GM23248 (cell line): ENCODE measurements at regions not wholly inside any gene's neighbourhood (a gene's known extent, or its start where the extent isn't known, plus 50 kb on each side); places are given as distances from the start of the nearest gene placed in this dataset.

Experiments
- DNase-seq: peaks from one replicate; pipeline ENCODE4 v3.0.0-alpha.2; 2015
- H2AFZ ChIP-seq: fragments of 200-600 bp; sonication (generic); 2 replicates; pipeline ENCODE4 v1.6.1; 2016; ENCODE audit warnings: antibody characterized with exemption
- H3F3A ChIP-seq: fragments of 200-600 bp; sonication (generic); 2 replicates; pipeline ENCODE4 v1.6.1; 2016; ENCODE audit warnings: mild to moderate bottlenecking, antibody characterized with exemption, mixed run types; ENCODE audit not compliant: insufficient read depth
- H3K27ac ChIP-seq: fragments of 200-600 bp; sonication (generic); 2 replicates; pipeline ENCODE4 v1.5.1; 2016; ENCODE audit warnings: mild to moderate bottlenecking
- H3K27me3 ChIP-seq: fragments of 200-600 bp; sonication (generic); replicated peaks from 2 replicates; pipeline ENCODE4 v1.6.1; 2016; ENCODE audit warnings: mild to moderate bottlenecking; ENCODE audit not compliant: insufficient read depth
- H3K36me3 ChIP-seq: fragments of 200-600 bp; sonication (generic); 2 replicates; pipeline ENCODE4 v1.6.1; 2016; ENCODE audit warnings: low read depth, mild to moderate bottlenecking
- H3K4me1 ChIP-seq: fragments of 200-600 bp; sonication (generic); 2 replicates; pipeline ENCODE4 v1.6.1; 2016; ENCODE audit warnings: mild to moderate bottlenecking; ENCODE audit not compliant: insufficient read depth
- H3K4me2 ChIP-seq: fragments of 200-600 bp; sonication (generic); one replicate; pipeline ENCODE4 v1.6.1; 2016; ENCODE audit warnings: mild to moderate bottlenecking; ENCODE audit not compliant: unreplicated experiment
- H3K4me3 ChIP-seq: fragments of 200-600 bp; sonication (generic); 2 replicates; pipeline ENCODE4 v1.5.1; 2016; ENCODE audit warnings: mild to moderate bottlenecking
- H3K79me2 ChIP-seq: fragments of 200-600 bp; sonication (generic); 2 replicates; pipeline ENCODE4 v1.6.1; 2016; ENCODE audit warnings: mild to moderate bottlenecking; ENCODE audit not compliant: insufficient read depth
- H3K9ac ChIP-seq: fragments of 200-600 bp; sonication (generic); 2 replicates; pipeline ENCODE4 v1.6.1; 2016; ENCODE audit warnings: mild to moderate bottlenecking
- H3K9me2 ChIP-seq: fragments of 200-600 bp; sonication (generic); 2 replicates; pipeline ENCODE4 v1.6.1; 2016; ENCODE audit warnings: mixed run types, mild to moderate bottlenecking, moderate library complexity; ENCODE audit not compliant: insufficient read depth
- H3K9me3 ChIP-seq: fragments of 200-600 bp; sonication (generic); one replicate; pipeline ENCODE4 v1.6.1; 2017; ENCODE audit warnings: low read depth
- H4K20me1 ChIP-seq: fragments of 200-600 bp; sonication (generic); 2 replicates; pipeline ENCODE4 v1.6.0; 2016; ENCODE audit not compliant: insufficient read depth
- EZH2 ChIP-seq: fragments of 200-600 bp; sonication (generic); IDR thresholded peaks from 2 replicates; pipeline ENCODE4 v1.6.1; 2018; ENCODE audit warnings: antibody characterized with exemption, mild to moderate bottlenecking; ENCODE audit not compliant: insufficient read depth, poor library complexity, severe bottlenecking
- EZH2phosphoT487 ChIP-seq: fragments of 200-600 bp; sonication (generic); IDR thresholded peaks from 2 replicates; pipeline ENCODE4 v1.6.1; 2018; ENCODE audit warnings: antibody characterized with exemption, moderate library complexity, mild to moderate bottlenecking, low read depth; ENCODE audit not compliant: insufficient read depth
- WGBS, 2 experiments: methylation state at CpG; one replicate each; pipeline ENCODE4 v1.1.6; 2015 to 2017; ENCODE audit warnings: low lambda C conversion rate in 2 of 2, low coverage in 1 of 2; ENCODE audit errors: missing lambda C conversion rate in 2 of 2; 5-methylcytosine and 5-hydroxymethylcytosine counted together
- in situ Hi-C: fragments of 300-500 bp; cut with MboI; formaldehyde crosslinking; loops from 2 replicates; pipeline ENCODE4 v1.15.0; 2020

- H3K9ac ChIP-seq = no peak overlapping the region
- H3K4me3 ChIP-seq = no peak overlapping the region
- no peak overlapping the region for H2AFZ ChIP-seq
- no peaks in the 10 kb centered on the region for H3K79me2 ChIP-seq
- no peaks in the 10 kb centered on the region for H3K9me3 ChIP-seq
- H3F3A ChIP-seq = no peaks in the 10 kb centered on the region
- H4K20me1 ChIP-seq = no peaks in the 10 kb centered on the region
- no peaks in the 10 kb centered on the region for H3K36me3 ChIP-seq
- H3K27me3 ChIP-seq = no peaks in the 10 kb centered on the region
- no peak for DNase-seq
- H3K27ac ChIP-seq = no peak overlapping the region
- 9 to 13% methylated on average over 3 of the region's 3 CpGs for WGBS, 2 experiments
- TF ChIP-seq EZH2 (no peak), EZH2phosphoT487 (no peak)
- no peaks in the 10 kb centered on the region for H3K9me2 ChIP-seq
- in situ Hi-C loops = no loop called here
- H3K4me2 ChIP-seq = no peak overlapping the region
- H3K4me1 ChIP-seq = no peaks in the 10 kb centered on the region
Observed at GRCh38 chr1:239301251-239301650, 85.1 kb upstream of the CHRM3 start.

GRCh38 chr1:239297910-239298309, 88.5 kb upstream of the CHRM3 start:
- Histone ChIP-seq H3K79me2 (no peaks in the 10 kb centered on the region), H3K4me3 (no peak overlapping the region), H3K9me2 (no peaks in the 10 kb centered on the region), H3K4me2 (no peak overlapping the region), H3K27ac (no peak overlapping the region), H3K9ac (no peak overlapping the region), H3F3A (no peaks in the 10 kb centered on the region), H3K4me1 (no peaks in the 10 kb centered on the region), H3K27me3 (no peaks in the 10 kb centered on the region), H4K20me1 (no peaks in the 10 kb centered on the region), H3K36me3 (no peaks in the 10 kb centered on the region), H2AFZ (no peak overlapping the region), H3K9me3 (no peaks in the 10 kb centered on the region)
- in situ Hi-C loops = no loop called here
- no peak for TF ChIP-seq EZH2phosphoT487
- TF ChIP-seq EZH2 = no peak
- no peak for DNase-seq
- WGBS, 2 experiments = 43 to 45% methylated on average over 7 of the region's 7 CpGs

DNA sequence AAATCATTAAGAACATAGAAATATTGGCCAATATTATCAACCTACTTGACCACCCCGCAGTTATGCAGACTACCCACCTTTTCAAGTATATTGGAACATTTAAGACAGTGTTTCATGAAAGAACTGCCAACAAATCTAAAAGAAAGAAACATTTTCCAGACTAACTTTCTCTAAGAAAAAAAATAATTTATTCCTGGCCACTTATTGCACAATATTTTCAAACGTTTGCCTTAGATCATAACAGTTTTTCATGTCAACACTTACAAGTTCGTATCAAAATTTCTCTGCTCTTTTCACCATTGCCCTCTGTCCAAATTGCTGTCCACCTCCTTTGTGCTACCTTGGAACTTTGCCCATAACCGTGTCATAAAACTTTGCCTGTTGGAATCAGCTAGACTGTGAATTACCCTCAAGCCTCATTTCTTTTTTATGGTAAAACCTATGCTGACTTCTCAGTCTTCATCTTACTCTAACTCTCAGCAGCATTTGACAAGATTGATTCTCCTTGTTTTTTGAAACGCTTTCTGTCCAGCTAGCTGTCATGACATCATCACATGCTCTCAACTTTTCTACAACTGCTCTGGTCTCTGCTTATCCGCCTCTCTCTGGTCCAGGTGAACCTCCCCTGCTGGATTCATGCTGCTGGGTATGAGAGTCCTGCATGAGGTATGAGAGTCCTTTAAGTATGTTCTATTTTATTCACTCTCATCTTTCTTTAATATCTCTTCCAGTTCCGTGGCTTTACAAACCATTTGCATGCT, 92.8 kb upstream of the CHRM3 start:
- Histone ChIP-seq H3K9me3 (no peaks in the 10 kb centered on the region), H3K4me2 (no peak overlapping the region), H2AFZ (no peak overlapping the region), H3K9ac (no peak overlapping the region), H3K36me3 (no peaks in the 10 kb centered on the region), H3K9me2 (no peaks in the 10 kb centered on the region), H3K27me3 (no peaks in the 10 kb centered on the region), H3K79me2 (no peaks in the 10 kb centered on the region), H4K20me1 (no peaks in the 10 kb centered on the region), H3K4me1 (no peaks in the 10 kb centered on the region), H3K4me3 (no peak overlapping the region), H3K27ac (no peak overlapping the region), H3F3A (no peaks in the 10 kb centered on the region)
- in situ Hi-C loops = no loop called here
- no peak for TF ChIP-seq EZH2
- TF ChIP-seq EZH2phosphoT487 = no peak
- WGBS, 2 experiments = 9 to 10% methylated on average over 7 of the region's 7 CpGs
- DNase-seq = no peak

DNA sequence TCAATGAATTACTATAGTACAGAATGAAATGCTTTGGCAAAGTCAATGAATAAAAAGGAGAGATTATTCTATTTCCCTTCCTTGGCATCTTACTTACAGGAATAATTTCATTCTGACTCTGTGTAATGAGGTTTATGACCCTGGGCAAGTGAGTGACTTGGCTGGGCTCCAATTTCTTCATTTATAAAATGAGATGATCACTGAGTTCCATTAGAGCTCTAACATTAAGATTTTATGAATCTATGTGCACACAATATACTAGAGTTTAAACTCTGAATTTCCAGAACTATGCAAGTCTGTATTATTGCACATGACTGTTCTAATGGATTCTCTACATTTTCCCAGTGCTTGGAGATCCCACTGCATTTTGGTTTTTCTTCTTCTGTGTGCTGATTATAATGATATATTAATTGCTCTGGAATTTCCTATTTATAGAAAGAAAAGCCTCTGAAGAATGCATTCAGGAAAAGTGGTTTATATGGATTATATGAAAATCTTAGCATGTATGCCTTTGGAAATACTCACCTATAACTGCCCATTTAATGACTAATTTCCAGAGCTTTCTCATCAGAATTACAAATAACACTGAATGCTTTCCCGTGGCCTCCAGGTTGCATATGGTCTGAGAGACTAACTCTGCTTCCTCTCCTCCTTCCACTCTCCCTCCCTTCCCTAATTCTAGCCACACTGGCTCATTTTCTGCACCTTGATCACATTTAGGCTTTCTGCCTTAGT, 97.4 kb upstream of the CHRM3 start:
- no peak overlapping the region for H3K4me3 ChIP-seq
- TF ChIP-seq EZH2 (no peak), EZH2phosphoT487 (no peak)
- H3K9ac ChIP-seq = no peak overlapping the region
- H3K4me2 ChIP-seq = no peak overlapping the region
- no peaks in the 10 kb centered on the region for H4K20me1 ChIP-seq
- in situ Hi-C loops = no loop called here
- H3K36me3 ChIP-seq = no peaks in the 10 kb centered on the region
- no peaks in the 10 kb centered on the region for H3F3A ChIP-seq
- 0% methylated on average over 1 of the region's 1 CpG for WGBS, 2 experiments
- H3K27ac ChIP-seq = no peak overlapping the region
- H3K27me3 ChIP-seq = no peaks in the 10 kb centered on the region
- no peaks in the 10 kb centered on the region for H3K9me3 ChIP-seq
- H3K9me2 ChIP-seq = no peaks in the 10 kb centered on the region
- no peaks in the 10 kb centered on the region for H3K79me2 ChIP-seq
- no peak for DNase-seq
- H2AFZ ChIP-seq = no peak overlapping the region
- no peaks in the 10 kb centered on the region for H3K4me1 ChIP-seq
